GM18867 (cell line): ENCODE measurements at regions not wholly inside any gene's neighbourhood (a gene's known extent, or its start where the extent isn't known, plus 50 kb on each side); places are given as distances from the start of the nearest gene placed in this dataset.
"Not testable (repeated sequence)": the region's sequence is repeated elsewhere in the genome, so short reads cannot be mapped to it uniquely, and the experiment has no call there.

Experiments used
- ATAC-seq: cut with Tn5 transposase; IDR thresholded peaks from one replicate; pipeline ENCODE4 v1.9.1; 2021; ENCODE audit warnings: mild to moderate bottlenecking, moderate library complexity; ENCODE audit not compliant: unreplicated experiment

GRCh38 chrX:42342981-42343380 is 419.6 kb upstream of the CASK start:
- ATAC-seq = not testable (repeated sequence)
